Lung (tissue), 11 donors: ENCODE measurements at regions not wholly inside any gene's neighbourhood (a gene's known extent, or its start where the extent isn't known, plus 50 kb on each side); places are given as distances from the start of the nearest gene placed in this dataset.
"Not testable (repeated sequence)": the region's sequence is repeated elsewhere in the genome, so short reads cannot be mapped to it uniquely, and the experiment has no call there.

Experiments used
- ATAC-seq: fragments of 200-7000 bp; cut with Tn5 transposase; one replicate; pipeline ENCODE4 v1.9.1; 2020; ENCODE audit warnings: moderate number of reproducible peaks; ENCODE audit not compliant: insufficient read depth, low FRiP score
- DNase-seq, 3 donors: peaks; one replicate each; pipeline ENCODE4 v3.0.0-alpha.2; 2013 to 2017
- H3K27ac ChIP-seq, 2 donors: one replicate each; pipeline ENCODE4 v1.5.1; 2013; ENCODE audit warnings: mild to moderate bottlenecking in 2 of 2, moderate library complexity in 2 of 2, control low read depth in 1 of 2, inconsistent platforms in 1 of 2, low read depth in 1 of 2, low read length in 1 of 2
- H3K27me3 ChIP-seq, 3 donors: one replicate each; pipeline ENCODE4 v1.5.1; 2013; ENCODE audit warnings: low read length in 2 of 3; ENCODE audit not compliant: control insufficient read depth in 3 of 3, insufficient read depth in 3 of 3
- H3K36me3 ChIP-seq, 4 donors: one replicate each; pipeline ENCODE4 v1.5.1; 2013; ENCODE audit warnings: low read length in 4 of 4, mild to moderate bottlenecking in 1 of 4, moderate library complexity in 1 of 4; ENCODE audit not compliant: control insufficient read depth in 4 of 4, insufficient read depth in 4 of 4
- H3K4me1 ChIP-seq, 5 donors: one replicate each; pipeline ENCODE4 v1.5.1; 2013; ENCODE audit warnings: low read length in 5 of 5, mild to moderate bottlenecking in 2 of 5, moderate library complexity in 1 of 5; ENCODE audit not compliant: control insufficient read depth in 5 of 5, insufficient read depth in 5 of 5
- H3K4me3 ChIP-seq: one replicate; pipeline ENCODE4 v1.5.1; 2013; ENCODE audit warnings: mild to moderate bottlenecking, control low read depth, moderate library complexity
- H3K9ac ChIP-seq, 2 donors: one replicate each; pipeline ENCODE4 v1.5.1; 2013; ENCODE audit warnings: low read length in 2 of 2, control low read depth in 1 of 2; ENCODE audit not compliant: insufficient read depth in 1 of 2
- H3K9me3 ChIP-seq, 4 donors: one replicate each; pipeline ENCODE4 v1.5.1; 2013; ENCODE audit warnings: low read length in 3 of 4, mild to moderate bottlenecking in 1 of 4, moderate library complexity in 1 of 4; ENCODE audit not compliant: control insufficient read depth in 4 of 4, insufficient read depth in 3 of 4
- WGBS, 2 donors: extraction: QIAGEN DNeasy Blood & Tissue Kit; methylation state at CpG; one replicate each; pipeline ENCODE4 v1.1.7; 2013; 5-methylcytosine and 5-hydroxymethylcytosine counted together
- TF ChIP-seq, protein P1 (sequence below): IDR thresholded peaks from 2 replicates; pipeline ENCODE4 v1.5.1; 2012; ENCODE audit warnings: mild to moderate bottlenecking; ENCODE audit errors: control extremely low read depth, extremely low read depth
- donor health status: control.
- donor health status: control.
- donor health status: Bipolar disorder and iron deficiency.
- donor health status: healthy.
- donor health status: DM: yes; HTN: yes; CAD: no.

GRCh38 chr6:145155873-145156782 lies 579.2 kb downstream of the EPM2A start:
- no peak overlapping the region for H3K4me3 ChIP-seq
- no peak overlapping the region for H3K9ac ChIP-seq
- no peaks in the 10 kb centered on the region for H3K27me3 ChIP-seq
- H3K27ac ChIP-seq, result no peak overlapping the region
- 75 to 80% methylated on average over 2 of the region's 2 CpGs for WGBS, 2 donors
- DNase-seq, result no peak
- TF ChIP-seq, protein P1, sequence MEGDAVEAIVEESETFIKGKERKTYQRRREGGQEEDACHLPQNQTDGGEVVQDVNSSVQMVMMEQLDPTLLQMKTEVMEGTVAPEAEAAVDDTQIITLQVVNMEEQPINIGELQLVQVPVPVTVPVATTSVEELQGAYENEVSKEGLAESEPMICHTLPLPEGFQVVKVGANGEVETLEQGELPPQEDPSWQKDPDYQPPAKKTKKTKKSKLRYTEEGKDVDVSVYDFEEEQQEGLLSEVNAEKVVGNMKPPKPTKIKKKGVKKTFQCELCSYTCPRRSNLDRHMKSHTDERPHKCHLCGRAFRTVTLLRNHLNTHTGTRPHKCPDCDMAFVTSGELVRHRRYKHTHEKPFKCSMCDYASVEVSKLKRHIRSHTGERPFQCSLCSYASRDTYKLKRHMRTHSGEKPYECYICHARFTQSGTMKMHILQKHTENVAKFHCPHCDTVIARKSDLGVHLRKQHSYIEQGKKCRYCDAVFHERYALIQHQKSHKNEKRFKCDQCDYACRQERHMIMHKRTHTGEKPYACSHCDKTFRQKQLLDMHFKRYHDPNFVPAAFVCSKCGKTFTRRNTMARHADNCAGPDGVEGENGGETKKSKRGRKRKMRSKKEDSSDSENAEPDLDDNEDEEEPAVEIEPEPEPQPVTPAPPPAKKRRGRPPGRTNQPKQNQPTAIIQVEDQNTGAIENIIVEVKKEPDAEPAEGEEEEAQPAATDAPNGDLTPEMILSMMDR, result no peak
- ATAC-seq, result peak; percentile 53
- H3K36me3 ChIP-seq, result no peaks in the 10 kb centered on the region
- no peaks in the 10 kb centered on the region for H3K4me1 ChIP-seq
- peaks cover 0 to 11% (median 3%) of the 10 kb centered on the region in 4 donors for H3K9me3 ChIP-seq

DNA sequence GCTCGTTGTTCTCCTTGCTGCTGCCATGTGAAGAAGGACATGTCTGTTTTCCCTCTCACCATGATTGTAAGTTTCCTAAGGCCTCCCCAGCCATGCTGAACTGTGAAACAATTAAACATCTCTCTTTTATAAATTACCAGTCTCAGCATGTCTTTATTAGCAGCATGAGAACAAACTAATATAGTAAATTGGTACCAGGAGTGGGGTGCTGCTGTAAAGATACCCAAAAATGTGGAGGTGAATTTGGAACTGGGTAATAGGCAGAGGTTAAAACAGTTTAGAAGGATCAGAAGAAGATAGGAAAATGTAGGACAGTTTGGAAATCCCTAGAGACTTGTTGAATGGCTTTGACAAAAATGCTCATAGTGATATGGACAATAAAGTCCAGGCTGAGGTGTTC lies 576.7 kb downstream of the EPM2A start:
- not testable (repeated sequence) for H3K27me3 ChIP-seq, H3K9ac ChIP-seq, H3K36me3 ChIP-seq, ATAC-seq, H3K4me3 ChIP-seq, DNase-seq, H3K27ac ChIP-seq, H3K4me1 ChIP-seq
- peaks cover 0 to 11% (median 3%) of the 10 kb centered on the region in 4 donors for H3K9me3 ChIP-seq
- WGBS, 2 donors, result 85 to 88% methylated on average over 1 of the region's 1 CpG

DNA sequence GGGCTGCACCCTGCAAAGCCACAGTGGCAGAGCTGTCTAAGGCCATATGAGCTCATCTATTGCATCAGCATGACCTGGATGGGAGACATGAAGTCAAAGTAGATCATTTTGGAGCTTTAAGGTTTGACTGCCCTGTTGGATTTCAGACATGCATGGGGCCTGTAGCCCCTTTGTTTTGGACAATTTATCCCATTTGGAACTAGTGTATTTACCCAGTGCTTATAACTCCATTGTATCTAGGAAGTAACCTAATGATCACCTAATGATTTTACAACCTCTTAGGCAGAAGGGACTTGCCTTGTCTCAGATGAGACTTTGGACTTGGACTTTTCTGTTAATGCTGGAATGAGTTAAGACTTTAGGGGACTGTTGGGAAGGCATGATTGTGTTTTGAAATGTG lies 575.4 kb downstream of the EPM2A start:
- H3K4me1 ChIP-seq, result no peaks in the 10 kb centered on the region
- ATAC-seq (no peak), DNase-seq (no peak)
- TF ChIP-seq, protein P1, result no peak
- no peak overlapping the region for H3K9ac ChIP-seq
- no peaks in the 10 kb centered on the region for H3K36me3 ChIP-seq
- no peak overlapping the region for H3K4me3 ChIP-seq
- H3K27ac ChIP-seq, result no peak overlapping the region
- H3K9me3 ChIP-seq, result peaks cover 0 to 11% (median 3%) of the 10 kb centered on the region in 4 donors
- no peaks in the 10 kb centered on the region for H3K27me3 ChIP-seq

DNA sequence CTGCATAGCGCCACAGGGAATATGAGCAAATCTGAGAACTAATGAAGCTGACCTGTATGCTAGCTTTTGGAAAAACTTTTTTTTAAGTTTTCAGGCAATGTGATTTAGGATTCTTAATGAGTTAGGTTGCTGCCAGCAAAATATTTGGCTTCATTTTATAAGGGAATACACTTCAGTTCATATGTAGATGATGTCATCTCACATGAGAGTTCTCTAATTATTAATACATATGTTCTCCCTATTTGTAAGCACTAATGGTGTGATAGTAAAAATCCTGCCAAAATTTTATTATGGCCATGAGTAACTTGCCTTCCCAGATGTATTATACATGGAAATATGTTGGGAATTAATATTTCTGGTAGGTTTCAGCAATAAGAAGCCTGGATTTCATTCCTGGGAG lies 573.8 kb downstream of the EPM2A start:
- TF ChIP-seq, protein P1, result no peak
- no peak for DNase-seq
- Histone ChIP-seq H3K9me3 (peaks cover 0 to 11% (median 3%) of the 10 kb centered on the region in 4 donors), H3K36me3 (no peaks in the 10 kb centered on the region), H3K9ac (no peak overlapping the region), H3K4me1 (no peaks in the 10 kb centered on the region), H3K27ac (no peak overlapping the region), H3K4me3 (no peak overlapping the region), H3K27me3 (no peaks in the 10 kb centered on the region)
- 91 to 100% methylated on average over 1 of the region's 1 CpG for WGBS, 2 donors
- no peak for ATAC-seq
